WI38 (cell line): ENCODE measurements at regions not wholly inside any gene's neighbourhood (a gene's known extent, or its start where the extent isn't known, plus 50 kb on each side); places are given as distances from the start of the nearest gene placed in this dataset.

Experiments used
- H3K4me3 ChIP-seq: 2 replicates; pipeline ENCODE4 v1.5.1; 2011; ENCODE audit warnings: low read depth, mild to moderate bottlenecking, control low read depth, low read length
- CTCF ChIP-seq: IDR thresholded peaks from 2 replicates; pipeline ENCODE4 v1.5.1; 2012; ENCODE audit warnings: low read depth, mild to moderate bottlenecking, control low read depth, low read length

- H3K4me3 ChIP-seq: no peak overlapping the region
- TF ChIP-seq CTCF: no peak
Observed at GRCh38 chr1:192933744-192934143, 124.9 kb downstream of the RGS2 start.

- no peak overlapping the region for H3K4me3 ChIP-seq
- TF ChIP-seq CTCF: no peak
Observed at GRCh38 chr1:192936313-192937018, 122.7 kb downstream of the UCHL5 start.

- no peak for TF ChIP-seq CTCF
- no peak overlapping the region for H3K4me3 ChIP-seq
Observed at GRCh38 chr1:192937128-192937527, 122.0 kb downstream of the UCHL5 start.

GRCh38 chr1:192939440-192939839, 119.7 kb downstream of the UCHL5 start:
- no peak overlapping the region for H3K4me3 ChIP-seq
- TF ChIP-seq CTCF: no peak

- H3K4me3 ChIP-seq: no peak overlapping the region
- TF ChIP-seq CTCF: no peak
Observed at GRCh38 chr1:192940658-192941057, 118.5 kb downstream of the UCHL5 start.

- no peak overlapping the region for H3K4me3 ChIP-seq
- no peak for TF ChIP-seq CTCF
Observed at GRCh38 chr1:192941722-192942411, 117.3 kb downstream of the UCHL5 start.

- TF ChIP-seq CTCF: no peak
- H3K4me3 ChIP-seq: no peak overlapping the region
Observed at GRCh38 chr1:192943108-192943507, 116.1 kb downstream of the UCHL5 start.
